Fibroblast of lung (primary cell): ENCODE measurements at regions not wholly inside any gene's neighbourhood (a gene's known extent, or its start where the extent isn't known, plus 50 kb on each side); places are given as distances from the start of the nearest gene placed in this dataset.

Experiments
- DNase-seq, 2 donors: peaks; one replicate each; pipeline versions ENCODE4 v3.0.0 to v3.0.0-alpha.2; 2010; ENCODE audit warnings: low read depth in 2 of 2
- H2AFZ ChIP-seq: 2 replicates; pipeline ENCODE4 v1.5.1; 2012; ENCODE audit warnings: low read length, control low read depth, inconsistent platforms
- H3K27ac ChIP-seq: 2 replicates; pipeline ENCODE4 v1.5.1; 2011; ENCODE audit warnings: low read length, control low read depth; ENCODE audit not compliant: insufficient read depth
- H3K27me3 ChIP-seq: 2 replicates; pipeline ENCODE4 v1.5.1; 2011; ENCODE audit warnings: mild to moderate bottlenecking, low read length; ENCODE audit not compliant: control insufficient read depth, insufficient read depth
- H3K36me3 ChIP-seq: 2 replicates; pipeline ENCODE4 v1.5.1; 2011; ENCODE audit warnings: low read length; ENCODE audit not compliant: control insufficient read depth, insufficient read depth
- H3K4me1 ChIP-seq: 2 replicates; pipeline ENCODE4 v1.5.1; 2011; ENCODE audit warnings: low read length; ENCODE audit not compliant: control insufficient read depth, insufficient read depth; ENCODE audit errors: extremely low read depth
- H3K4me2 ChIP-seq: 2 replicates; pipeline ENCODE4 v1.5.1; 2011; ENCODE audit warnings: low read length, control low read depth; ENCODE audit not compliant: insufficient read depth; ENCODE audit errors: extremely low read depth
- H3K4me3 ChIP-seq, 4 experiments: fragments of 200-600 bp in 1 of 4; sonication (generic) in 1 of 4; replicated peaks in 1 of 4; 2 replicates each; pipeline ENCODE4 v1.5.1; 2011 to 2016; ENCODE audit warnings: low read length in 4 of 4, low read depth in 3 of 4, mild to moderate bottlenecking in 3 of 4, control low read depth in 2 of 4, inconsistent platforms in 1 of 4, mixed read lengths in 1 of 4; ENCODE audit not compliant: insufficient read depth in 1 of 4; ENCODE audit errors: control extremely low read depth in 1 of 4
- H3K79me2 ChIP-seq: 2 replicates; pipeline ENCODE4 v1.5.1; 2012; ENCODE audit warnings: mild to moderate bottlenecking, low read length, inconsistent platforms; ENCODE audit not compliant: control insufficient read depth, insufficient read depth
- H3K9ac ChIP-seq: 2 replicates; pipeline ENCODE4 v1.5.1; 2011; ENCODE audit warnings: mild to moderate bottlenecking, low read length, control low read depth; ENCODE audit not compliant: insufficient read depth
- H3K9me3 ChIP-seq: 2 replicates; pipeline ENCODE4 v1.5.1; 2012; ENCODE audit warnings: low read depth, low read length; ENCODE audit not compliant: control insufficient read depth, insufficient read depth
- H4K20me1 ChIP-seq: 2 replicates; pipeline ENCODE4 v1.5.1; 2011; ENCODE audit warnings: low read length; ENCODE audit not compliant: control insufficient read depth, insufficient read depth; ENCODE audit errors: extremely low read depth
- CTCF ChIP-seq, 2 donors: IDR thresholded peaks in 1 of 2; conservative IDR thresholded peaks in 1 of 2; 1 replicate in 1 of 2; 2 replicates in 1 of 2; pipeline ENCODE4 v1.5.1; 2011 to 2012; ENCODE audit warnings: low read length in 2 of 2, control low read depth in 1 of 2, inconsistent platforms in 1 of 2, low read depth in 1 of 2, mild to moderate bottlenecking in 1 of 2
- EZH2 ChIP-seq: IDR thresholded peaks from 2 replicates; pipeline ENCODE4 v1.5.1; 2012; ENCODE audit warnings: low read length, control low read depth, mild to moderate bottlenecking; ENCODE audit errors: missing control alignments

GRCh38 chr1:234865171-234866006 lies 255.4 kb upstream of the IRF2BP2 start:
- TF ChIP-seq EZH2 (no peak), CTCF (conservative IDR thresholded peaks at IDR 0.05 in 1 of 2, IDR thresholded peaks at IDR 0.05 in 1 of 2; ENCODE audit: low read depth in 1 of 2, low read length in 2 of 2) (no peak)
- H3K4me3 ChIP-seq: no peak overlapping the region
- peaks cover 16% of the 10 kb centered on the region for H3K4me1 ChIP-seq
- no peaks in the 10 kb centered on the region for H3K79me2 ChIP-seq
- H3K27ac ChIP-seq: no peak overlapping the region
- no peaks in the 10 kb centered on the region for H3K36me3 ChIP-seq
- DNase-seq: no peak
- H3K9me3 ChIP-seq: no peaks in the 10 kb centered on the region
- no peak overlapping the region for H3K4me2 ChIP-seq
- H3K9ac ChIP-seq: no peak overlapping the region
- no peaks in the 10 kb centered on the region for H3K27me3 ChIP-seq
- no peaks in the 10 kb centered on the region for H4K20me1 ChIP-seq
- no peak overlapping the region for H2AFZ ChIP-seq

- no peaks in the 10 kb centered on the region for H3K9me3 ChIP-seq
- H3K4me1 ChIP-seq: peaks cover 16% of the 10 kb centered on the region
- H2AFZ ChIP-seq: no peak overlapping the region
- H3K27me3 ChIP-seq: no peaks in the 10 kb centered on the region
- no peak overlapping the region for H3K4me2 ChIP-seq
- no peak overlapping the region for H3K9ac ChIP-seq
- DNase-seq: no peak
- H3K79me2 ChIP-seq: no peaks in the 10 kb centered on the region
- no peaks in the 10 kb centered on the region for H4K20me1 ChIP-seq
- H3K27ac ChIP-seq: no peak overlapping the region
- TF ChIP-seq EZH2: no peak
- no peak for TF ChIP-seq CTCF (conservative IDR thresholded peaks at IDR 0.05 in 1 of 2, IDR thresholded peaks at IDR 0.05 in 1 of 2; ENCODE audit: low read depth in 1 of 2, low read length in 2 of 2)
- H3K36me3 ChIP-seq: no peaks in the 10 kb centered on the region
- no peak overlapping the region for H3K4me3 ChIP-seq
These were observed 254.1 kb upstream of the IRF2BP2 start for GRCh38 chr1:234864116-234864515.

- Histone ChIP-seq H3K79me2 (no peaks in the 10 kb centered on the region), H2AFZ (no peak overlapping the region), H3K27me3 (no peaks in the 10 kb centered on the region), H3K36me3 (no peaks in the 10 kb centered on the region), H4K20me1 (no peaks in the 10 kb centered on the region), H3K4me1 (peaks cover 16% of the 10 kb centered on the region), H3K4me3 (no peak overlapping the region), H3K4me2 (no peak overlapping the region), H3K27ac (no peak overlapping the region), H3K9ac (no peak overlapping the region), H3K9me3 (no peaks in the 10 kb centered on the region)
- DNase-seq: peak; percentile 61 to 85
- TF ChIP-seq CTCF (conservative IDR thresholded peaks at IDR 0.05 in 1 of 2, IDR thresholded peaks at IDR 0.05 in 1 of 2; ENCODE audit: low read depth in 1 of 2, low read length in 2 of 2) (no peak), EZH2 (no peak)
These were observed 253.6 kb upstream of the IRF2BP2 start for GRCh38 chr1:234863551-234863971.
